Astrocyte of the cerebellum (primary cell): ENCODE measurements at regions not wholly inside any gene's neighbourhood (a gene's known extent, or its start where the extent isn't known, plus 50 kb on each side); places are given as distances from the start of the nearest gene placed in this dataset.

Source experiments
- DNase-seq: peaks from one replicate; pipeline ENCODE4 v3.0.0-alpha.2; 2011; ENCODE audit warnings: low read depth
- H3K4me3 ChIP-seq: 2 replicates; pipeline ENCODE4 v1.5.1; 2011; ENCODE audit warnings: mild to moderate bottlenecking, low read depth, low read length, moderate library complexity
- CTCF ChIP-seq: IDR thresholded peaks from 2 replicates; pipeline ENCODE4 v1.5.1; 2012; ENCODE audit warnings: low read length, low read depth, moderate library complexity, mild to moderate bottlenecking; ENCODE audit errors: missing control alignments
- in situ Hi-C: cut with HindIII; loops from 2 replicates; pipeline ENCODE4 v1.10.0; 2017; ENCODE audit warnings: low sequenced_read_pairs

GRCh38 chr5:141772281-141772680 lies 90.3 kb upstream of the ARAP3 start:
- in situ Hi-C loops = no loop called here
- H3K4me3 ChIP-seq = no peak overlapping the region
- no peak for TF ChIP-seq CTCF
- no peak for DNase-seq

- no peak for DNase-seq
- in situ Hi-C loops = no loop called here
- H3K4me3 ChIP-seq = no peak overlapping the region
- no peak for TF ChIP-seq CTCF
Observed at GRCh38 chr5:141771562-141771961, 89.5 kb upstream of the ARAP3 start.

GRCh38 chr5:141771031-141771430 lies 89.0 kb upstream of the ARAP3 start:
- no peak for TF ChIP-seq CTCF
- H3K4me3 ChIP-seq = no peak overlapping the region
- DNase-seq = no peak
- in situ Hi-C loops = no loop called here

GRCh38 chr5:141769671-141770070 lies 87.6 kb upstream of the ARAP3 start:
- in situ Hi-C loops = no loop called here
- H3K4me3 ChIP-seq = no peak overlapping the region
- TF ChIP-seq CTCF = no peak
- DNase-seq = no peak

- no peak overlapping the region for H3K4me3 ChIP-seq
- no peak for DNase-seq
- no peak for TF ChIP-seq CTCF
- in situ Hi-C loops = no loop called here
Observed at GRCh38 chr5:141767671-141768070, 85.6 kb upstream of the ARAP3 start.

GRCh38 chr5:141765896-141766551 lies 84.0 kb upstream of the ARAP3 start:
- H3K4me3 ChIP-seq = no peak overlapping the region
- in situ Hi-C loops = no loop called here
- DNase-seq = no peak
- no peak for TF ChIP-seq CTCF
